OCI-LY7 (cell line): ENCODE measurements at regions not wholly inside any gene's neighbourhood (a gene's known extent, or its start where the extent isn't known, plus 50 kb on each side); places are given as distances from the start of the nearest gene placed in this dataset.

Experiments
- CTCF ChIP-seq: fragments of 200-600 bp; sonication (generic); conservative IDR thresholded peaks from 2 replicates; pipeline ENCODE4 v1.5.1; 2014; ENCODE audit warnings: mild to moderate bottlenecking, antibody characterized with exemption, low read length, moderate library complexity, mixed read lengths
- EZH2phosphoT487 ChIP-seq: fragments of 200-600 bp; sonication (generic); IDR thresholded peaks from 2 replicates; pipeline ENCODE4 v1.6.1; 2018; ENCODE audit warnings: low read depth, borderline replicate concordance, mild to moderate bottlenecking, mixed run types, antibody characterized with exemption, low read length, moderate library complexity, mixed read lengths

GRCh38 chr3:194828116-194828515 is 142.4 kb downstream of the FAM43A start:
- TF ChIP-seq CTCF, result no peak
- no peak for TF ChIP-seq EZH2phosphoT487
